ENCODE measurements at regions not wholly inside any gene's neighbourhood (a gene's known extent, or its start where the extent isn't known, plus 50 kb on each side); places are given as distances from the start of the nearest gene placed in this dataset.

- no peak overlapping the region for H3K4me3 ChIP-seq
- H3K9me2 ChIP-seq (ENCODE audit: insufficient read depth) = no peaks in the 10 kb centered on the region
- no peak overlapping the region for H2AFZ ChIP-seq
- no peak for TF ChIP-seq STAT1 (IDR thresholded peaks at IDR 0.05; ENCODE audit: unreplicated experiment)
- no peak for TF ChIP-seq ETS1 (IDR thresholded peaks at IDR 0.05)
- TF ChIP-seq POLR2AphosphoS5 (IDR thresholded peaks at IDR 0.05; ENCODE audit: low read depth) = no peak
- no peak for TF ChIP-seq ZNF114 (CRISPR knock-in tag; IDR thresholded peaks at IDR 0.05)
- TF ChIP-seq, protein P1, sequence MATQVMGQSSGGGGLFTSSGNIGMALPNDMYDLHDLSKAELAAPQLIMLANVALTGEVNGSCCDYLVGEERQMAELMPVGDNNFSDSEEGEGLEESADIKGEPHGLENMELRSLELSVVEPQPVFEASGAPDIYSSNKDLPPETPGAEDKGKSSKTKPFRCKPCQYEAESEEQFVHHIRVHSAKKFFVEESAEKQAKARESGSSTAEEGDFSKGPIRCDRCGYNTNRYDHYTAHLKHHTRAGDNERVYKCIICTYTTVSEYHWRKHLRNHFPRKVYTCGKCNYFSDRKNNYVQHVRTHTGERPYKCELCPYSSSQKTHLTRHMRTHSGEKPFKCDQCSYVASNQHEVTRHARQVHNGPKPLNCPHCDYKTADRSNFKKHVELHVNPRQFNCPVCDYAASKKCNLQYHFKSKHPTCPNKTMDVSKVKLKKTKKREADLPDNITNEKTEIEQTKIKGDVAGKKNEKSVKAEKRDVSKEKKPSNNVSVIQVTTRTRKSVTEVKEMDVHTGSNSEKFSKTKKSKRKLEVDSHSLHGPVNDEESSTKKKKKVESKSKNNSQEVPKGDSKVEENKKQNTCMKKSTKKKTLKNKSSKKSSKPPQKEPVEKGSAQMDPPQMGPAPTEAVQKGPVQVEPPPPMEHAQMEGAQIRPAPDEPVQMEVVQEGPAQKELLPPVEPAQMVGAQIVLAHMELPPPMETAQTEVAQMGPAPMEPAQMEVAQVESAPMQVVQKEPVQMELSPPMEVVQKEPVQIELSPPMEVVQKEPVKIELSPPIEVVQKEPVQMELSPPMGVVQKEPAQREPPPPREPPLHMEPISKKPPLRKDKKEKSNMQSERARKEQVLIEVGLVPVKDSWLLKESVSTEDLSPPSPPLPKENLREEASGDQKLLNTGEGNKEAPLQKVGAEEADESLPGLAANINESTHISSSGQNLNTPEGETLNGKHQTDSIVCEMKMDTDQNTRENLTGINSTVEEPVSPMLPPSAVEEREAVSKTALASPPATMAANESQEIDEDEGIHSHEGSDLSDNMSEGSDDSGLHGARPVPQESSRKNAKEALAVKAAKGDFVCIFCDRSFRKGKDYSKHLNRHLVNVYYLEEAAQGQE (IDR thresholded peaks at IDR 0.05; ENCODE audit: unreplicated experiment) = no peak
- TF ChIP-seq EZH2 (IDR thresholded peaks at IDR 0.05; ENCODE audit: low read depth, unreplicated experiment) = no peak
- TF ChIP-seq CTCF (conservative IDR thresholded peaks at IDR 0.05; ENCODE audit: low read depth in 2 of 2) = no peak
- H3K4me1 Mint-ChIP-seq = peaks cover 3% of the 10 kb centered on the region; the same call in 2 of the 3 replicates
- no peaks in the 10 kb centered on the region for H3K27me3 ChIP-seq (ENCODE audit: insufficient read depth)
- no peaks in the 10 kb centered on the region for H3K27me3 Mint-ChIP-seq (ENCODE audit: insufficient read depth, low read depth, poor library complexity)
- ATAC-seq (no peak), DNase-seq (ENCODE audit: low spot score) (no peak)
- no peaks in the 10 kb centered on the region for H3K36me3 Mint-ChIP-seq (ENCODE audit: low read depth)
- no peaks in the 10 kb centered on the region for H3K36me3 ChIP-seq (ENCODE audit: insufficient read depth)
- H3K9me3 Mint-ChIP-seq = no peaks in the 10 kb centered on the region
- no peak overlapping the region for H3K4me3 Mint-ChIP-seq
- H3F3A ChIP-seq (replicated peaks; ENCODE audit: low read depth) = no peaks in the 10 kb centered on the region
- H4K20me1 ChIP-seq (replicated peaks; ENCODE audit: insufficient read depth) = no peaks in the 10 kb centered on the region
- no peaks in the 10 kb centered on the region for H3K79me2 ChIP-seq (replicated peaks; ENCODE audit: insufficient read depth)
- no peak overlapping the region for H3K4me2 ChIP-seq
- no peak overlapping the region for H3K27ac ChIP-seq (ENCODE audit: low read depth)
- H3K4me1 ChIP-seq (ENCODE audit: insufficient read depth) = no peaks in the 10 kb centered on the region
- H3K27ac Mint-ChIP-seq = no peak overlapping the region
Observed at GRCh38 chr3:111314898-111315297, 227.1 kb upstream of the CD96 start.

GRCh38 chr3:111315930-111316587 lies 225.9 kb upstream of the CD96 start:
- no peaks in the 10 kb centered on the region for H3K9me2 ChIP-seq (ENCODE audit: insufficient read depth)
- DNase-seq (ENCODE audit: low spot score) = no peak
- Mint-ChIP-seq H3K4me1 (peaks cover 3% of the 10 kb centered on the region; the same call in 2 of the 3 replicates), H3K27me3 (ENCODE audit: insufficient read depth, low read depth, poor library complexity) (no peaks in the 10 kb centered on the region), H3K36me3 (ENCODE audit: low read depth) (no peaks in the 10 kb centered on the region), H3K4me3 (no peak overlapping the region), H3K9me3 (no peaks in the 10 kb centered on the region), H3K27ac (no peak overlapping the region)
- no peak overlapping the region for H3K4me3 ChIP-seq
- TF ChIP-seq JUNB (IDR thresholded peaks at IDR 0.05; ENCODE audit: unreplicated experiment) (no peak), CREB1 (CRISPR knock-in tag; IDR thresholded peaks at IDR 0.05; ENCODE audit: low read depth) (no peak), ZNF114 (CRISPR knock-in tag; IDR thresholded peaks at IDR 0.05) (no peak)
- no peaks in the 10 kb centered on the region for H3K4me1 ChIP-seq (ENCODE audit: insufficient read depth)
- ATAC-seq = no peak
- no peaks in the 10 kb centered on the region for H3K79me2 ChIP-seq (replicated peaks; ENCODE audit: insufficient read depth)
- no peak overlapping the region for H3K27ac ChIP-seq (ENCODE audit: low read depth)
- no peak overlapping the region for H2AFZ ChIP-seq
- no peaks in the 10 kb centered on the region for H4K20me1 ChIP-seq (replicated peaks; ENCODE audit: insufficient read depth)
- no peaks in the 10 kb centered on the region for H3F3A ChIP-seq (replicated peaks; ENCODE audit: low read depth)
- no peaks in the 10 kb centered on the region for H3K36me3 ChIP-seq (ENCODE audit: insufficient read depth)
- H3K4me2 ChIP-seq = no peak overlapping the region
- no peaks in the 10 kb centered on the region for H3K27me3 ChIP-seq (ENCODE audit: insufficient read depth)
